GM12874 (cell line): ENCODE measurements at regions not wholly inside any gene's neighbourhood (a gene's known extent, or its start where the extent isn't known, plus 50 kb on each side); places are given as distances from the start of the nearest gene placed in this dataset.

Source experiments
- CTCF ChIP-seq: IDR thresholded peaks from 2 replicates; pipeline ENCODE4 v1.5.1; 2011; ENCODE audit warnings: low read depth, mild to moderate bottlenecking, control low read depth, low read length, moderate library complexity; ENCODE audit not compliant: insufficient read depth

GRCh38 chr2:65598264-65598663, 165.9 kb upstream of the SPRED2 start:
- TF ChIP-seq CTCF, result no peak

- TF ChIP-seq CTCF, result no peak
Measured at GRCh38 chr2:65595630-65596029, 163.2 kb upstream of the SPRED2 start.

GRCh38 chr2:65594150-65594549, 161.8 kb upstream of the SPRED2 start:
- no peak for TF ChIP-seq CTCF

- no peak for TF ChIP-seq CTCF
Measured at GRCh38 chr2:65589667-65590066, 157.3 kb upstream of the SPRED2 start.

GRCh38 chr2:65587779-65588178, 155.4 kb upstream of the SPRED2 start:
- no peak for TF ChIP-seq CTCF

- no peak for TF ChIP-seq CTCF
Measured at GRCh38 chr2:65586516-65586915, 154.1 kb upstream of the SPRED2 start.

GRCh38 chr2:65583061-65583460, 150.7 kb upstream of the SPRED2 start:
- no peak for TF ChIP-seq CTCF

- no peak for TF ChIP-seq CTCF
Measured at GRCh38 chr2:65582364-65582763, 150.0 kb upstream of the SPRED2 start.
